Stimulated activated CD4-positive, alpha-beta T cell treated with anti-CD3 and anti-CD28 coated beads, TNF-alpha, amount 100 ng/mL, for 1 hour (primary cell): ENCODE measurements at regions not wholly inside any gene's neighbourhood (a gene's known extent, or its start where the extent isn't known, plus 50 kb on each side); places are given as distances from the start of the nearest gene placed in this dataset.
A peak's percentile ranks its signal among the peaks of the same experiment; 100 is the strongest.

Source experiments
- DNase-seq, 3 donors: peaks; one replicate each; pipeline ENCODE4 v3.0.0-alpha.2; 2020; ENCODE audit warnings: low read depth in 3 of 3, low spot score in 1 of 3

- DNase-seq = no peak
Measured at GRCh38 chr10:128221117-128221516, 94.9 kb upstream of the MKI67 start.

- no peak for DNase-seq
Measured at GRCh38 chr10:128221807-128222206, 95.6 kb upstream of the MKI67 start.

GRCh38 chr10:128222332-128222849 is 96.2 kb upstream of the MKI67 start:
- DNase-seq = no peak

GRCh38 chr10:128230401-128230800 is 104.2 kb upstream of the MKI67 start:
- DNase-seq = no peak

- DNase-seq = no peak
Measured at GRCh38 chr10:128233422-128233821, 107.2 kb upstream of the MKI67 start.

GRCh38 chr10:128237710-128238109 is 111.5 kb upstream of the MKI67 start:
- DNase-seq = no peak

- no peak for DNase-seq
Measured at GRCh38 chr10:128241023-128241422, 114.8 kb upstream of the MKI67 start.

GRCh38 chr10:128242641-128243040 is 116.4 kb upstream of the MKI67 start:
- DNase-seq = no peak

GRCh38 chr10:128245026-128245425 is 118.8 kb upstream of the MKI67 start:
- DNase-seq = no peak

- DNase-seq = no peak
Measured at GRCh38 chr10:128247576-128247975, 121.4 kb upstream of the MKI67 start.

GRCh38 chr10:128254476-128254875 is 128.3 kb upstream of the MKI67 start:
- DNase-seq = no peak

GRCh38 chr10:128257428-128257827 is 131.2 kb upstream of the MKI67 start:
- DNase-seq = no peak

- no peak for DNase-seq
Measured at GRCh38 chr10:128258421-128258976, 132.3 kb upstream of the MKI67 start.

GRCh38 chr10:128263891-128264688 is 137.9 kb upstream of the MKI67 start:
- peak in 1 of 3 donors; percentile 9 for DNase-seq

- no peak for DNase-seq
Measured at GRCh38 chr10:128265596-128265995, 139.4 kb upstream of the MKI67 start.

- DNase-seq = no peak
Measured at GRCh38 chr10:128267581-128267980, 141.4 kb upstream of the MKI67 start.

GRCh38 chr10:128268015-128268722 is 141.9 kb upstream of the MKI67 start:
- DNase-seq = no peak

GRCh38 chr10:128274938-128275337 is 148.7 kb upstream of the MKI67 start:
- no peak for DNase-seq

- no peak for DNase-seq
Measured at GRCh38 chr10:128275388-128276177, 149.4 kb upstream of the MKI67 start.

GRCh38 chr10:128277267-128277840 is 151.1 kb upstream of the MKI67 start:
- no peak for DNase-seq

- DNase-seq = no peak
Measured at GRCh38 chr10:128278362-128278761, 152.1 kb upstream of the MKI67 start.
